ENCODE measurements at regions not wholly inside any gene's neighbourhood (a gene's known extent, or its start where the extent isn't known, plus 50 kb on each side); places are given as distances from the start of the nearest gene placed in this dataset.

DNA sequence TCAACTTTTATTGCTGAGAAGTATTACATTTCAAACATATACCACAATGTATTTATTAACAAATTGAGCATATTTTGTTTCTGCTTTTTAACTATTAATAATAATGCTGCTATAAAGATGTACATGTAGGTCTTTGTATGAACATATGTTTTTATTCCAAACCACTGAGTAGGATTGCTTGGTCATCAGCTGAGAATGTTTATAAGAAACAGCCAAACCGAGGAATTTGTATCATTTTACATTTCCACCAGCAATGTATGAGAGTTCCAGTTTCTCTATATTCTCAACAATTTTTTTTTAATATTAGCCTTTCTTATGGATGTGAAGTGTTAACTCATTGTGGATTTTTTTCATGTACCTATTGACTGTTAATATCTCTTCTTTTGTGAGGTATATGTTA lies 119.5 kb upstream of the MDFIC2 start:
- H3K79me1 ChIP-seq (ENCODE audit: low read length): no peaks in the 10 kb centered on the region
- H2AFZ ChIP-seq (ENCODE audit: insufficient read depth, low read length, poor library complexity): no peak overlapping the region
- no peak for DNase-seq
- H2BK5ac ChIP-seq (ENCODE audit: low read depth, low read length, poor library complexity): no peak overlapping the region
- no peak overlapping the region for H2AK5ac ChIP-seq (ENCODE audit: low read length)
- no peak overlapping the region for H3K18ac ChIP-seq (ENCODE audit: low read length)
- no peak overlapping the region for H3K4ac ChIP-seq (ENCODE audit: low read depth, low read length)
- no peak overlapping the region for H2BK120ac ChIP-seq (ENCODE audit: insufficient read depth, low read length, poor library complexity)
- H3K27me3 ChIP-seq (ENCODE audit: insufficient read depth, low read length): no peaks in the 10 kb centered on the region
- no CpG with 5 or more reads among the region's 1 CpG for WGBS (ENCODE audit: extremely low coverage, insufficient coverage, insufficient read length)
- H2BK12ac ChIP-seq (ENCODE audit: low read length): no peak overlapping the region
- no peak overlapping the region for H4K12ac ChIP-seq (ENCODE audit: low read depth, low read length)
- H3K9ac ChIP-seq (ENCODE audit: low read length): no peak overlapping the region
- H4K8ac ChIP-seq (ENCODE audit: low read depth, low read length): no peak overlapping the region
- no peaks in the 10 kb centered on the region for H3K36me3 ChIP-seq (ENCODE audit: control insufficient read depth in 1 of 2, insufficient read depth in 2 of 2, low read length in 2 of 2)
- H3K79me2 ChIP-seq (ENCODE audit: control insufficient read depth, insufficient read depth, low read length, poor library complexity): no peaks in the 10 kb centered on the region
- H3K4me1 ChIP-seq (ENCODE audit: control insufficient read depth in 1 of 2, insufficient read depth in 2 of 2, low read length in 2 of 2): no peaks in the 10 kb centered on the region
- H3K9me3 ChIP-seq (ENCODE audit: insufficient read depth, low read depth, low read length): no peaks in the 10 kb centered on the region
- H3K4me2 ChIP-seq (ENCODE audit: low read length): no peak overlapping the region
- no peak overlapping the region for H3K27ac ChIP-seq (ENCODE audit: low read depth, low read length)
- H3K4me3 ChIP-seq (ENCODE audit: low read depth, low read length): no peak overlapping the region
- H4K91ac ChIP-seq (ENCODE audit: low read depth, low read length): no peak overlapping the region
- no peak overlapping the region for H3K23ac ChIP-seq (ENCODE audit: low read length)
- H3K14ac ChIP-seq (ENCODE audit: low read length): no peak overlapping the region

DNA sequence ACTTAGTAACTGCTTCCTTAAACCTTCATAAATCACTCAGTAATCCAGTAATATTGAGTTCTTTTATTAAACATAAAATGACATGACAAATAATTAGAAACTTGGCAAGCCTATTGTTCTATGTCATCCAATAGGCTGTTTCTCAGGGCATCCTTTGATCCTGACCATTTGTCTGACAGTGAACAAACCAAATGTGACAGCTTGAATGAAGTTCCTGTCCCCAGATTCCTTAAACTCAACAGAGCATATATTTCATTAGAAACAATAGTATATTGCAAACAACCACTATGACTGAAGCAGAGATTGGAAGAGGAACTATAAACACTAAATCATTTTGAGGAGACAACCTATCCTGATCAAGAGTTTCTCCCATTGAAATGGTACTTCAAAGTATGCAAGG lies 113.6 kb upstream of the MDFIC2 start:
- Histone ChIP-seq H4K91ac (ENCODE audit: low read depth, low read length) (no peak overlapping the region), H3K4ac (ENCODE audit: low read depth, low read length) (no peak overlapping the region), H3K4me1 (ENCODE audit: control insufficient read depth in 1 of 2, insufficient read depth in 2 of 2, low read length in 2 of 2) (no peaks in the 10 kb centered on the region), H3K27ac (ENCODE audit: low read depth, low read length) (no peak overlapping the region), H2BK5ac (ENCODE audit: low read depth, low read length, poor library complexity) (no peak overlapping the region), H3K4me3 (ENCODE audit: low read depth, low read length) (no peak overlapping the region), H3K79me1 (ENCODE audit: low read length) (no peaks in the 10 kb centered on the region), H3K4me2 (ENCODE audit: low read length) (no peak overlapping the region), H3K23ac (ENCODE audit: low read length) (no peak overlapping the region), H3K14ac (ENCODE audit: low read length) (no peak overlapping the region), H3K36me3 (ENCODE audit: control insufficient read depth in 1 of 2, insufficient read depth in 2 of 2, low read length in 2 of 2) (no peaks in the 10 kb centered on the region), H3K79me2 (ENCODE audit: control insufficient read depth, insufficient read depth, low read length, poor library complexity) (no peaks in the 10 kb centered on the region), H4K12ac (ENCODE audit: low read depth, low read length) (no peak overlapping the region), H2BK120ac (ENCODE audit: insufficient read depth, low read length, poor library complexity) (no peak overlapping the region), H2AFZ (ENCODE audit: insufficient read depth, low read length, poor library complexity) (no peak overlapping the region), H3K9ac (ENCODE audit: low read length) (no peak overlapping the region), H3K27me3 (ENCODE audit: insufficient read depth, low read length) (no peaks in the 10 kb centered on the region), H2AK5ac (ENCODE audit: low read length) (no peak overlapping the region), H3K18ac (ENCODE audit: low read length) (no peak overlapping the region), H2BK12ac (ENCODE audit: low read length) (no peak overlapping the region), H3K9me3 (ENCODE audit: insufficient read depth, low read depth, low read length) (no peaks in the 10 kb centered on the region), H4K8ac (ENCODE audit: low read depth, low read length) (no peak overlapping the region)
- DNase-seq: no peak

DNA sequence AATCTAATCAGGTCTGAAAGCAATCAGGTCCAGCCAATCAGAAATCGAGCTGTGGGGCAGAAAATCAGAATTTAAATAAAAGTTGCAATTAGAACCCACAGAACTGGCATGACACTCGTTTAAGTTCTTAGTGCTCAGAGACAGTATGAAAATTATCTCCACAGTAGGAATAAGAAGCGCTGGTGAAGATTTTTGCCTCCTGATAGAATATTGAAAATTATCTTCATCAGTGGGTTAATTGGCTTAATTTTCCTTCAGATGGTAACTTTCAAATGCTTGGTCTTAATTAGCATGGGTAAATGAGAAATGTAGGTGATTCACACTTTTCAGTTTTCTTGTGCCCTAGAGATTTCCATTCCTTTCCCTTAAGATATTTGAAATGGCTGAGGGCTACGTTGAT lies 109.1 kb upstream of the MDFIC2 start:
- DNase-seq: no peak
- H4K91ac ChIP-seq (ENCODE audit: low read depth, low read length): no peak overlapping the region
- no peaks in the 10 kb centered on the region for H3K36me3 ChIP-seq (ENCODE audit: control insufficient read depth in 1 of 2, insufficient read depth in 2 of 2, low read length in 2 of 2)
- H3K14ac ChIP-seq (ENCODE audit: low read length): no peak overlapping the region
- WGBS (ENCODE audit: extremely low coverage, insufficient coverage, insufficient read length): no CpG with 5 or more reads among the region's 4 CpGs
- H3K27ac ChIP-seq (ENCODE audit: low read depth, low read length): no peak overlapping the region
- H3K4me2 ChIP-seq (ENCODE audit: low read length): no peak overlapping the region
- H2BK12ac ChIP-seq (ENCODE audit: low read length): no peak overlapping the region
- H4K8ac ChIP-seq (ENCODE audit: low read depth, low read length): no peak overlapping the region
- no peaks in the 10 kb centered on the region for H3K79me2 ChIP-seq (ENCODE audit: control insufficient read depth, insufficient read depth, low read length, poor library complexity)
- no peak overlapping the region for H3K18ac ChIP-seq (ENCODE audit: low read length)
- no peak overlapping the region for H2AK5ac ChIP-seq (ENCODE audit: low read length)
- H3K4me3 ChIP-seq (ENCODE audit: low read depth, low read length): no peak overlapping the region
- H3K23ac ChIP-seq (ENCODE audit: low read length): no peak overlapping the region
- H2AFZ ChIP-seq (ENCODE audit: insufficient read depth, low read length, poor library complexity): no peak overlapping the region
- H2BK120ac ChIP-seq (ENCODE audit: insufficient read depth, low read length, poor library complexity): no peak overlapping the region
- H3K4ac ChIP-seq (ENCODE audit: low read depth, low read length): no peak overlapping the region
- no peaks in the 10 kb centered on the region for H3K79me1 ChIP-seq (ENCODE audit: low read length)
- H3K27me3 ChIP-seq (ENCODE audit: insufficient read depth, low read length): no peaks in the 10 kb centered on the region
- H3K4me1 ChIP-seq (ENCODE audit: control insufficient read depth in 1 of 2, insufficient read depth in 2 of 2, low read length in 2 of 2): no peaks in the 10 kb centered on the region
- no peaks in the 10 kb centered on the region for H3K9me3 ChIP-seq (ENCODE audit: insufficient read depth, low read depth, low read length)
- H2BK5ac ChIP-seq (ENCODE audit: low read depth, low read length, poor library complexity): no peak overlapping the region
- no peak overlapping the region for H4K12ac ChIP-seq (ENCODE audit: low read depth, low read length)
- H3K9ac ChIP-seq (ENCODE audit: low read length): no peak overlapping the region

DNA sequence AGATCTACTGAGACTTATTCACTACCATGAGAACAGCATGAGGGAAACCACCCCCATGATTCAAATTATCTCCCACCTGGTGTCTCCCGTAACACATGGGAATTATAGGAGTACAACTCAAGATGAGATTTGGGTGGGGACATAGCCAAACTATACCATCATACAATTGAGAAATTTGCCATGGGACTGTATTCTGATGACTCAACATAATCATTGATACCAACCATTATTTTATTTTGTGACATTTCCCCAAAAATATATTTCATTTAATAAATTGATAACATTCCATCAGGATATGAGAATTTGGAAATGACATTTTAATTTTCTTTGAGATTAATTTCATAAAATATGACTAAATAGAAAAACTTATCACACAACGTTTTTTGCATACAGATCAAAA lies 96.6 kb upstream of the MDFIC2 start:
- Histone ChIP-seq H3K4me3 (ENCODE audit: low read depth, low read length) (no peak overlapping the region), H4K8ac (ENCODE audit: low read depth, low read length) (no peak overlapping the region), H3K4me1 (ENCODE audit: control insufficient read depth in 1 of 2, insufficient read depth in 2 of 2, low read length in 2 of 2) (no peaks in the 10 kb centered on the region), H3K79me2 (ENCODE audit: control insufficient read depth, insufficient read depth, low read length, poor library complexity) (no peaks in the 10 kb centered on the region), H2BK5ac (ENCODE audit: low read depth, low read length, poor library complexity) (no peak overlapping the region), H3K4ac (ENCODE audit: low read depth, low read length) (no peak overlapping the region), H3K27me3 (ENCODE audit: insufficient read depth, low read length) (no peaks in the 10 kb centered on the region), H3K18ac (ENCODE audit: low read length) (no peak overlapping the region), H2AK5ac (ENCODE audit: low read length) (no peak overlapping the region), H3K4me2 (ENCODE audit: low read length) (no peak overlapping the region), H3K23ac (ENCODE audit: low read length) (no peak overlapping the region), H3K14ac (ENCODE audit: low read length) (no peak overlapping the region), H3K9me3 (ENCODE audit: insufficient read depth, low read depth, low read length) (peaks cover 3% of the 10 kb centered on the region), H3K9ac (ENCODE audit: low read length) (no peak overlapping the region), H2BK12ac (ENCODE audit: low read length) (no peak overlapping the region), H3K36me3 (ENCODE audit: control insufficient read depth in 1 of 2, insufficient read depth in 2 of 2, low read length in 2 of 2) (no peaks in the 10 kb centered on the region), H3K79me1 (ENCODE audit: low read length) (no peaks in the 10 kb centered on the region), H2AFZ (ENCODE audit: insufficient read depth, low read length, poor library complexity) (no peak overlapping the region), H4K12ac (ENCODE audit: low read depth, low read length) (no peak overlapping the region), H4K91ac (ENCODE audit: low read depth, low read length) (no peak overlapping the region), H2BK120ac (ENCODE audit: insufficient read depth, low read length, poor library complexity) (no peak overlapping the region), H3K27ac (ENCODE audit: low read depth, low read length) (no peak overlapping the region)
- no CpG with 5 or more reads among the region's 2 CpGs for WGBS (ENCODE audit: extremely low coverage, insufficient coverage, insufficient read length)
- DNase-seq: no peak

DNA sequence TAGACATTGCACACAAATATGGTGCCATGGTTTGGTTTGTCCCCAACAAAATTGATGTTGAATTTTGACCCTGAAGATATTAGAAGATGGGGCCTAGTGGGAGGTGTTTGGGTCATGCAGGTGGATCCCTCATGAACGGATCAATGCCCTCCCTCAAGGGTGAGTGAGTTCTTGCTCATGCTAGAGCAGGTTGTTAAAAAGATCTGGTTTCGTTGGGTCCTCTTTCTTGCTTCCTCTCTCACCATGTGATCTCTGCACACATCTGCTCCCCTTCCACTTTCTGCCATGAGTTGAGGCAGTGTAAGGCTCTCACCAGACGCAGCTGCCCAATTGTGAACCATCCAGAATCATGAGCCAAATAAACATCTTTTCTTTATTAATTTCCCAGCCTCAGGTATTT lies 87.8 kb upstream of the MDFIC2 start:
- H4K91ac ChIP-seq (ENCODE audit: low read depth, low read length): no peak overlapping the region
- no peak overlapping the region for H3K18ac ChIP-seq (ENCODE audit: low read length)
- H3K36me3 ChIP-seq (ENCODE audit: control insufficient read depth in 1 of 2, insufficient read depth in 2 of 2, low read length in 2 of 2): no peaks in the 10 kb centered on the region
- H3K9me3 ChIP-seq (ENCODE audit: insufficient read depth, low read depth, low read length): no peaks in the 10 kb centered on the region
- H3K79me2 ChIP-seq (ENCODE audit: control insufficient read depth, insufficient read depth, low read length, poor library complexity): no peaks in the 10 kb centered on the region
- H3K14ac ChIP-seq (ENCODE audit: low read length): no peak overlapping the region
- H2AFZ ChIP-seq (ENCODE audit: insufficient read depth, low read length, poor library complexity): no peak overlapping the region
- no peak overlapping the region for H2AK5ac ChIP-seq (ENCODE audit: low read length)
- no peaks in the 10 kb centered on the region for H3K79me1 ChIP-seq (ENCODE audit: low read length)
- no peak overlapping the region for H3K27ac ChIP-seq (ENCODE audit: low read depth, low read length)
- no peak overlapping the region for H4K12ac ChIP-seq (ENCODE audit: low read depth, low read length)
- H3K27me3 ChIP-seq (ENCODE audit: insufficient read depth, low read length): no peaks in the 10 kb centered on the region
- no CpG with 5 or more reads among the region's 3 CpGs for WGBS (ENCODE audit: extremely low coverage, insufficient coverage, insufficient read length)
- no peak overlapping the region for H2BK120ac ChIP-seq (ENCODE audit: insufficient read depth, low read length, poor library complexity)
- H2BK5ac ChIP-seq (ENCODE audit: low read depth, low read length, poor library complexity): no peak overlapping the region
- H3K4me2 ChIP-seq (ENCODE audit: low read length): no peak overlapping the region
- H3K4me1 ChIP-seq (ENCODE audit: control insufficient read depth in 1 of 2, insufficient read depth in 2 of 2, low read length in 2 of 2): no peaks in the 10 kb centered on the region
- DNase-seq: no peak
- H3K4me3 ChIP-seq (ENCODE audit: low read depth, low read length): no peak overlapping the region
- no peak overlapping the region for H3K9ac ChIP-seq (ENCODE audit: low read length)
- no peak overlapping the region for H2BK12ac ChIP-seq (ENCODE audit: low read length)
- no peak overlapping the region for H4K8ac ChIP-seq (ENCODE audit: low read depth, low read length)
- H3K23ac ChIP-seq (ENCODE audit: low read length): no peak overlapping the region
- no peak overlapping the region for H3K4ac ChIP-seq (ENCODE audit: low read depth, low read length)
